Endothelial cell of umbilical vein (primary cell): ENCODE measurements at regions not wholly inside any gene's neighbourhood (a gene's known extent, or its start where the extent isn't known, plus 50 kb on each side); places are given as distances from the start of the nearest gene placed in this dataset.

Experiments
- EZH2 ChIP-seq: IDR thresholded peaks from 2 replicates; pipeline ENCODE4 v1.6.1; 2012; ENCODE audit warnings: borderline replicate concordance, low read depth, mild to moderate bottlenecking, moderate library complexity, low read length, inconsistent platforms; ENCODE audit not compliant: severe bottlenecking
- FOS ChIP-seq: IDR thresholded peaks from 2 replicates; pipeline ENCODE4 v1.6.1; 2011; ENCODE audit warnings: mild to moderate bottlenecking, low read length, moderate library complexity, borderline replicate concordance; ENCODE audit not compliant: insufficient read depth
- POLR2A ChIP-seq: IDR thresholded peaks from 2 replicates; pipeline ENCODE4 v1.6.1; 2012; ENCODE audit warnings: low read depth, mild to moderate bottlenecking, control low read depth, low read length
- POLR2AphosphoS5 ChIP-seq: IDR thresholded peaks from 2 replicates; pipeline ENCODE4 v1.6.1; 2012; ENCODE audit warnings: low read depth, mild to moderate bottlenecking, control low read depth, low read length, moderate library complexity; ENCODE audit not compliant: insufficient read depth
- TF ChIP-seq, protein P1 (sequence below), 2 donors: IDR thresholded peaks; 1 replicate in 1 of 2; 2 replicates in 1 of 2; pipeline ENCODE4 v1.5.1; 2011; ENCODE audit warnings: low read length in 2 of 2, mild to moderate bottlenecking in 2 of 2, moderate library complexity in 2 of 2, control low read depth in 1 of 2, inconsistent platforms in 1 of 2, low read depth in 1 of 2; ENCODE audit not compliant: insufficient read depth in 1 of 2; ENCODE audit errors: extremely low read depth in 1 of 2
- TF ChIP-seq, protein P2 (sequence below): IDR thresholded peaks from 2 replicates; pipeline ENCODE4 v1.6.1; 2011; ENCODE audit not compliant: insufficient read depth, insufficient read length

DNA sequence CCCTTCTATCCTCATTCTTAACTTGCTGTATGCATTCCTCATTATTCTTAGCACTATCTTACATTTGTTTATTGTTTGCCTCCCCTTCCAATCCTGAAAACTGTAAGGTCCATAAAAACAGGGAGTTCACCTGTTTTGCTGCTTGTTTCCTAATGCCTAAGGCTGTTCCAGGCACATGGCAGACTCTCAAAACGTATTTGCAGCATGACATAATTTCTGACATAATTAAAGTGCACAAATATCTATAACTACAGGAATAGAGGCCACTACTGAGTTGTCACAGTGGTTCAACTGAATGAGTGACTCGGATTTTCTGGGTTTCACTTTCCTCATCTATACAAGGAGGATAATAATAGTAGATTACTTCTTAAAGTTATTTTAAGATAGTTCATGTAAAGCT, 83.0 kb downstream of the HFE start:
- TF ChIP-seq, protein P1, sequence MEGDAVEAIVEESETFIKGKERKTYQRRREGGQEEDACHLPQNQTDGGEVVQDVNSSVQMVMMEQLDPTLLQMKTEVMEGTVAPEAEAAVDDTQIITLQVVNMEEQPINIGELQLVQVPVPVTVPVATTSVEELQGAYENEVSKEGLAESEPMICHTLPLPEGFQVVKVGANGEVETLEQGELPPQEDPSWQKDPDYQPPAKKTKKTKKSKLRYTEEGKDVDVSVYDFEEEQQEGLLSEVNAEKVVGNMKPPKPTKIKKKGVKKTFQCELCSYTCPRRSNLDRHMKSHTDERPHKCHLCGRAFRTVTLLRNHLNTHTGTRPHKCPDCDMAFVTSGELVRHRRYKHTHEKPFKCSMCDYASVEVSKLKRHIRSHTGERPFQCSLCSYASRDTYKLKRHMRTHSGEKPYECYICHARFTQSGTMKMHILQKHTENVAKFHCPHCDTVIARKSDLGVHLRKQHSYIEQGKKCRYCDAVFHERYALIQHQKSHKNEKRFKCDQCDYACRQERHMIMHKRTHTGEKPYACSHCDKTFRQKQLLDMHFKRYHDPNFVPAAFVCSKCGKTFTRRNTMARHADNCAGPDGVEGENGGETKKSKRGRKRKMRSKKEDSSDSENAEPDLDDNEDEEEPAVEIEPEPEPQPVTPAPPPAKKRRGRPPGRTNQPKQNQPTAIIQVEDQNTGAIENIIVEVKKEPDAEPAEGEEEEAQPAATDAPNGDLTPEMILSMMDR (IDR thresholded peaks at IDR 0.05; ENCODE audit: extremely low read depth in 1 of 2, insufficient read depth in 1 of 2, low read depth in 1 of 2, low read length in 2 of 2) = no peak
- no peak for TF ChIP-seq FOS
- TF ChIP-seq POLR2AphosphoS5 = no peak
- no peak for TF ChIP-seq EZH2
- TF ChIP-seq, protein P2, sequence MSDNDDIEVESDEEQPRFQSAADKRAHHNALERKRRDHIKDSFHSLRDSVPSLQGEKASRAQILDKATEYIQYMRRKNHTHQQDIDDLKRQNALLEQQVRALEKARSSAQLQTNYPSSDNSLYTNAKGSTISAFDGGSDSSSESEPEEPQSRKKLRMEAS = no peak
- TF ChIP-seq POLR2A = no peak
